BJ (cell line): ENCODE measurements at regions not wholly inside any gene's neighbourhood (a gene's known extent, or its start where the extent isn't known, plus 50 kb on each side); places are given as distances from the start of the nearest gene placed in this dataset.
"Not testable (repeated sequence)": the region's sequence is repeated elsewhere in the genome, so short reads cannot be mapped to it uniquely, and the experiment has no call there.

Experiments
- CTCF ChIA-PET: fragments of 350-600 bp; formaldehyde crosslinking; extraction: SDS; loops from one replicate; lab custom pipeline; 2021; ENCODE audit warnings: antibody characterized with exemption, inconsistent platforms; lab: Yijun Ruan, JAX
- POLR2A ChIA-PET: fragments of 300-600 bp; sonication (Branson Sonifier 250); formaldehyde crosslinking; extraction: SDS; loops from one replicate; lab custom pipeline; 2021; ENCODE audit warnings: antibody characterized with exemption; lab: Charles Lee
- DNase-seq: peaks from one replicate; pipeline ENCODE4 v3.0.0-alpha.2; 2011; ENCODE audit warnings: low read depth
- H3K27me3 ChIP-seq: 2 replicates; pipeline ENCODE4 v1.6.0; 2011; ENCODE audit warnings: low read length; ENCODE audit not compliant: control insufficient read depth, insufficient read depth
- H3K36me3 ChIP-seq: 2 replicates; pipeline ENCODE4 v1.5.1; 2011; ENCODE audit warnings: low read length; ENCODE audit not compliant: control insufficient read depth, insufficient read depth
- H3K4me3 ChIP-seq: 2 replicates; pipeline ENCODE4 v1.5.1; 2011; ENCODE audit warnings: low read depth, mild to moderate bottlenecking, control low read depth, low read length
- CTCF ChIP-seq: IDR thresholded peaks from 2 replicates; pipeline ENCODE4 v1.5.1; 2011; ENCODE audit warnings: low read depth, mild to moderate bottlenecking, control low read depth, inconsistent platforms, low read length, moderate library complexity; ENCODE audit not compliant: insufficient read depth

- CTCF ChIA-PET = interaction anchor here (0.6 kb wide), 1 partner anchor 223 kb away, joined by 3 read pairs; no protein-coding TSS in a partner anchor
- TF ChIP-seq CTCF = no peak
- DNase-seq = no peak
- POLR2A ChIA-PET = no interaction called here
- Histone ChIP-seq H3K4me3 (no peak overlapping the region), H3K36me3 (no peaks in the 10 kb centered on the region), H3K27me3 (no peaks in the 10 kb centered on the region)
Measured at GRCh38 chr7:96778263-96778662, 68.6 kb upstream of the SEM1 start.

- ChIA-PET CTCF (no interaction called here), POLR2A (no interaction called here)
- DNase-seq = no peak
Measured at GRCh38 chr7:96781919-96782318, 72.3 kb upstream of the SEM1 start.

GRCh38 chr7:96782686-96783298, 73.1 kb upstream of the SEM1 start:
- CTCF ChIA-PET, H3K4me3 ChIP-seq, H3K27me3 ChIP-seq, DNase-seq, H3K36me3 ChIP-seq, POLR2A ChIA-PET: not testable (repeated sequence)

More at GRCh38 chr7:96781919-96782318, 72.3 kb upstream of the SEM1 start:
- Histone ChIP-seq H3K27me3 (no peaks in the 10 kb centered on the region), H3K4me3 (no peak overlapping the region), H3K36me3 (no peaks in the 10 kb centered on the region)
- TF ChIP-seq CTCF = no peak

- Histone ChIP-seq H3K36me3 (no peaks in the 10 kb centered on the region), H3K4me3 (no peak overlapping the region), H3K27me3 (no peaks in the 10 kb centered on the region)
- no peak for TF ChIP-seq CTCF
- POLR2A ChIA-PET = no interaction called here
- CTCF ChIA-PET = no interaction called here
- DNase-seq = no peak
Measured at GRCh38 chr7:96784597-96784996, 75.0 kb upstream of the SEM1 start.

GRCh38 chr7:96786261-96786997, 76.8 kb upstream of the SEM1 start:
- no peak for TF ChIP-seq CTCF
- no peak for DNase-seq
- H3K36me3 ChIP-seq = no peaks in the 10 kb centered on the region
- H3K27me3 ChIP-seq = no peaks in the 10 kb centered on the region
- CTCF ChIA-PET = no interaction called here
- no peak overlapping the region for H3K4me3 ChIP-seq
- POLR2A ChIA-PET = no interaction called here

- no peak overlapping the region for H3K4me3 ChIP-seq
- ChIA-PET CTCF (no interaction called here), POLR2A (no interaction called here)
- H3K27me3 ChIP-seq = no peaks in the 10 kb centered on the region
- no peaks in the 10 kb centered on the region for H3K36me3 ChIP-seq
- TF ChIP-seq CTCF = no peak
- DNase-seq = no peak
Measured at GRCh38 chr7:96786998-96787395, 77.4 kb upstream of the SEM1 start.
